ENCODE measurements at regions not wholly inside any gene's neighbourhood (a gene's known extent, or its start where the extent isn't known, plus 50 kb on each side); places are given as distances from the start of the nearest gene placed in this dataset.
"Not testable (repeated sequence)": the region's sequence is repeated elsewhere in the genome, so short reads cannot be mapped to it uniquely, and the experiment has no call there.

DNA sequence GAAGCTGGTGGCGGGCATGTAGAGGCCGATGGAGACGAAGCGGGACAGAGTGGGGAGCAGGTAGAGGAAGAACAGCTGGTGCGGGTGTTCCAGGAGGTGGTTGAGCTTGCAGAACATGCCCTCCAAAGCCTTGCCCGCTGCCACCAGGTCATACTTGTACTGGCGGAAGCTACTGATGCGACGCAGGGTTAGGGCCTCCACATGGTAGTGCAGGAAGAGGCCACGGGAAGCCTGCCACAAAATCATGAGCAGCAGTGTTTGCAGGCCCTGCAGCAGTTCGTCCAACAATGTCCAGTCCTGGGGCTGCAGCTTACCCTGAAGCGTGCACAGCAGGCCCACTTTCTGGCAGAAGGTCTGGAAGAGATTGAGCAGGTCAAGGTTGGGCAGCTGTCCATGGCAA, 85.6 kb downstream of the LIMS4 start:
- H4K20me1 ChIP-seq (ENCODE audit: control insufficient read depth, insufficient read depth, low read length, poor library complexity, severe bottlenecking); H3K27ac ChIP-seq (ENCODE audit: low read length in 2 of 2); H3K36me3 ChIP-seq (replicated peaks in 1 of 2; ENCODE audit: control extremely low read depth in 1 of 2, control insufficient read depth in 1 of 2, extremely low read depth in 1 of 2, insufficient read depth in 2 of 2, low read length in 1 of 2); H3K4me2 ChIP-seq (replicated peaks; ENCODE audit: low read depth, low read length, poor library complexity, severe bottlenecking); H2AFZ ChIP-seq (ENCODE audit: insufficient read depth, low read depth, low read length, poor library complexity, severe bottlenecking); H3K9ac ChIP-seq (ENCODE audit: low read length); H3K27me3 ChIP-seq (replicated peaks in 1 of 4; ENCODE audit: control extremely low read depth in 1 of 4, control insufficient read depth in 3 of 4, insufficient read depth in 4 of 4, low read length in 3 of 4); H3K79me2 ChIP-seq (ENCODE audit: control insufficient read depth, insufficient read depth, low read length); DNase-seq; H3K27me3 Mint-ChIP-seq; H3K4me1 ChIP-seq (ENCODE audit: control insufficient read depth in 2 of 2, insufficient read depth in 2 of 2, low read length in 2 of 2); H3K4me3 Mint-ChIP-seq; H3K4me3 ChIP-seq (ENCODE audit: control extremely low read depth in 1 of 5, extremely low read depth in 1 of 5, insufficient read depth in 1 of 5, low read depth in 2 of 5, low read length in 4 of 5); ATAC-seq (ENCODE audit: low read depth); H3K4me1 Mint-ChIP-seq; intact Hi-C loops (cut with micrococcal nuclease); H3K9me3 Mint-ChIP-seq (ENCODE audit: insufficient read depth); CTCF ChIA-PET; H3K27ac Mint-ChIP-seq; POLR2A ChIA-PET; H3K9me3 ChIP-seq (ENCODE audit: control extremely low read depth in 1 of 3, control insufficient read depth in 2 of 3, insufficient read depth in 1 of 3, low read length in 2 of 3): not testable (repeated sequence)
- WGBS (ENCODE audit: insufficient coverage), result no CpG with 5 or more reads among the region's 12 CpGs

- H3K9me3 ChIP-seq (ENCODE audit: control extremely low read depth in 1 of 3, control insufficient read depth in 2 of 3, insufficient read depth in 1 of 3, low read length in 2 of 3); DNase-seq; H3K4me2 ChIP-seq (replicated peaks; ENCODE audit: low read depth, low read length, poor library complexity, severe bottlenecking); H4K20me1 ChIP-seq (ENCODE audit: control insufficient read depth, insufficient read depth, low read length, poor library complexity, severe bottlenecking); H3K9me3 Mint-ChIP-seq (ENCODE audit: insufficient read depth); H3K27ac Mint-ChIP-seq; H3K36me3 ChIP-seq (replicated peaks in 1 of 2; ENCODE audit: control extremely low read depth in 1 of 2, control insufficient read depth in 1 of 2, extremely low read depth in 1 of 2, insufficient read depth in 2 of 2, low read length in 1 of 2); POLR2A ChIA-PET; H3K4me3 ChIP-seq (ENCODE audit: control extremely low read depth in 1 of 5, extremely low read depth in 1 of 5, insufficient read depth in 1 of 5, low read depth in 2 of 5, low read length in 4 of 5); H3K27me3 Mint-ChIP-seq; intact Hi-C loops (cut with micrococcal nuclease); H3K27me3 ChIP-seq (replicated peaks in 1 of 4; ENCODE audit: control extremely low read depth in 1 of 4, control insufficient read depth in 3 of 4, insufficient read depth in 4 of 4, low read length in 3 of 4); CTCF ChIA-PET; H3K27ac ChIP-seq (ENCODE audit: low read length in 2 of 2); H3K4me3 Mint-ChIP-seq; H3K79me2 ChIP-seq (ENCODE audit: control insufficient read depth, insufficient read depth, low read length); H3K9ac ChIP-seq (ENCODE audit: low read length); H2AFZ ChIP-seq (ENCODE audit: insufficient read depth, low read depth, low read length, poor library complexity, severe bottlenecking); H3K4me1 ChIP-seq (ENCODE audit: control insufficient read depth in 2 of 2, insufficient read depth in 2 of 2, low read length in 2 of 2); H3K4me1 Mint-ChIP-seq; ATAC-seq (ENCODE audit: low read depth): not testable (repeated sequence)
- WGBS (ENCODE audit: insufficient coverage), result 86% methylated on average over 2 of the region's 10 CpGs
Observed at GRCh38 chr2:110386546-110386945, 86.1 kb downstream of the LIMS4 start.

DNA sequence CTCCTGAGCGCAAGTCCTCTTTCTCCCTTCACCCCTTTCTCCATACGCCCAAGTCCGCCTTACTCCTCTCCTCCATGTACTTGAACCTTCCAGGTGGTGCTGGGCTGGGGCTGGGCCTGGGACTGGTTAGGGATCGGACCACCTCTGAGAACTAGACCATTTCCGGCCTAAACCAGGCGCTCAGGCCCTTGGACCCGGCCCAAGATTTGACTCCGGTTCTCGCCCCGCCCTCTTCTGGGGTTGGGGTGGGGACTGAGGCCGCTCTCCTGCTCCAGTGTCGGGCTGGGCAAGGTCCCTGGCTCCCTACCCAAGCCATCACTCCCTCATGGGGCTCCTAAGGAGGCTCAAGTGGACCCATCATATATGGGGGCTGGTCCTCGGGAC, 87.9 kb downstream of the LIMS4 start:
- H3K4me3 Mint-ChIP-seq; DNase-seq; H4K20me1 ChIP-seq (ENCODE audit: control insufficient read depth, insufficient read depth, low read length, poor library complexity, severe bottlenecking); H3K27me3 ChIP-seq (replicated peaks in 1 of 4; ENCODE audit: control extremely low read depth in 1 of 4, control insufficient read depth in 3 of 4, insufficient read depth in 4 of 4, low read length in 3 of 4); CTCF ChIA-PET; H3K79me2 ChIP-seq (ENCODE audit: control insufficient read depth, insufficient read depth, low read length); H3K4me1 ChIP-seq (ENCODE audit: control insufficient read depth in 2 of 2, insufficient read depth in 2 of 2, low read length in 2 of 2); H3K27ac Mint-ChIP-seq; H3K9me3 ChIP-seq (ENCODE audit: control extremely low read depth in 1 of 3, control insufficient read depth in 2 of 3, insufficient read depth in 1 of 3, low read length in 2 of 3); POLR2A ChIA-PET; intact Hi-C loops (cut with micrococcal nuclease); H3K4me2 ChIP-seq (replicated peaks; ENCODE audit: low read depth, low read length, poor library complexity, severe bottlenecking); H2AFZ ChIP-seq (ENCODE audit: insufficient read depth, low read depth, low read length, poor library complexity, severe bottlenecking); H3K36me3 ChIP-seq (replicated peaks in 1 of 2; ENCODE audit: control extremely low read depth in 1 of 2, control insufficient read depth in 1 of 2, extremely low read depth in 1 of 2, insufficient read depth in 2 of 2, low read length in 1 of 2); H3K4me3 ChIP-seq (ENCODE audit: control extremely low read depth in 1 of 5, extremely low read depth in 1 of 5, insufficient read depth in 1 of 5, low read depth in 2 of 5, low read length in 4 of 5); ATAC-seq (ENCODE audit: low read depth); H3K27ac ChIP-seq (ENCODE audit: low read length in 2 of 2); H3K27me3 Mint-ChIP-seq; H3K9ac ChIP-seq (ENCODE audit: low read length); H3K9me3 Mint-ChIP-seq (ENCODE audit: insufficient read depth); H3K4me1 Mint-ChIP-seq: not testable (repeated sequence)
- WGBS (ENCODE audit: insufficient coverage), result no CpG with 5 or more reads among the region's 13 CpGs

GRCh38 chr2:110384109-110384735, 88.4 kb downstream of the LIMS4 start:
- H3K9me3 Mint-ChIP-seq (ENCODE audit: insufficient read depth); H3K27me3 Mint-ChIP-seq; H3K79me2 ChIP-seq (ENCODE audit: control insufficient read depth, insufficient read depth, low read length); POLR2A ChIA-PET; H3K27ac ChIP-seq (ENCODE audit: low read length in 2 of 2); H3K4me1 Mint-ChIP-seq; H3K4me1 ChIP-seq (ENCODE audit: control insufficient read depth in 2 of 2, insufficient read depth in 2 of 2, low read length in 2 of 2); CTCF ChIA-PET; H3K9ac ChIP-seq (ENCODE audit: low read length); DNase-seq; H3K27me3 ChIP-seq (replicated peaks in 1 of 4; ENCODE audit: control extremely low read depth in 1 of 4, control insufficient read depth in 3 of 4, insufficient read depth in 4 of 4, low read length in 3 of 4); H2AFZ ChIP-seq (ENCODE audit: insufficient read depth, low read depth, low read length, poor library complexity, severe bottlenecking); intact Hi-C loops (cut with micrococcal nuclease); H3K4me2 ChIP-seq (replicated peaks; ENCODE audit: low read depth, low read length, poor library complexity, severe bottlenecking); H3K9me3 ChIP-seq (ENCODE audit: control extremely low read depth in 1 of 3, control insufficient read depth in 2 of 3, insufficient read depth in 1 of 3, low read length in 2 of 3); ATAC-seq (ENCODE audit: low read depth); H3K36me3 ChIP-seq (replicated peaks in 1 of 2; ENCODE audit: control extremely low read depth in 1 of 2, control insufficient read depth in 1 of 2, extremely low read depth in 1 of 2, insufficient read depth in 2 of 2, low read length in 1 of 2); H4K20me1 ChIP-seq (ENCODE audit: control insufficient read depth, insufficient read depth, low read length, poor library complexity, severe bottlenecking); H3K27ac Mint-ChIP-seq; H3K4me3 Mint-ChIP-seq; H3K4me3 ChIP-seq (ENCODE audit: control extremely low read depth in 1 of 5, extremely low read depth in 1 of 5, insufficient read depth in 1 of 5, low read depth in 2 of 5, low read length in 4 of 5): not testable (repeated sequence)
- WGBS (ENCODE audit: insufficient coverage), result no CpG with 5 or more reads among the region's 50 CpGs

Data from B cell (primary cell).